A549 (cell line): ENCODE measurements at regions not wholly inside any gene's neighbourhood (a gene's known extent, or its start where the extent isn't known, plus 50 kb on each side); places are given as distances from the start of the nearest gene placed in this dataset.

Experiments used
- ATAC-seq, 2 experiments: fragments of 200-7000 bp in 1 of 2; fragments of >200 bp in 1 of 2; cut with Nextera tagmentation in 1 of 2; cut with Tn5 transposase in 1 of 2; 3 replicates each; pipeline versions ENCODE4 v1.8.0 to v1.9.1; 2018 to 2020; ENCODE audit warnings: mild to moderate bottlenecking in 1 of 2, moderate library complexity in 1 of 2
- CTCF ChIA-PET: fragments of 300-600 bp; sonication (Branson Sonifier 250); formaldehyde crosslinking; extraction: SDS; loops from one replicate; lab custom pipeline; 2021; ENCODE audit warnings: antibody characterized with exemption, inconsistent platforms; lab: Yijun Ruan, JAX
- POLR2A ChIA-PET: fragments of 350-600 bp; formaldehyde crosslinking; extraction: SDS; loops from one replicate; lab custom pipeline; 2021; ENCODE audit warnings: antibody characterized with exemption, inconsistent platforms; lab: Yijun Ruan, JAX
- DNase-seq, 2 experiments: peaks; one replicate each; pipeline versions ENCODE4 v3.0.0 to v3.0.0-alpha.2; 2011 to 2016; ENCODE audit warnings: low read depth in 1 of 2, low spot score in 1 of 2
- FAIRE-seq: peaks from 2 replicates; lab custom pipeline; 2011; peaks lifted over from hg19 to GRCh38; lab: Jason Lieb, UNC
- H3K27ac ChIP-seq, 2 experiments: fragments of >200 bp; sonication (Bioruptor Twin); formaldehyde crosslinking; 3 replicates each; pipeline ENCODE4 v1.5.1; 2016 to 2017
- H3K4me1 ChIP-seq: fragments of >200 bp; sonication (Bioruptor Twin); formaldehyde crosslinking; 3 replicates; pipeline ENCODE4 v1.6.1; 2016
- H3K4me2 ChIP-seq: fragments of >200 bp; sonication (Bioruptor Twin); formaldehyde crosslinking; 3 replicates; pipeline ENCODE4 v1.6.1; 2016
- H3K4me3 ChIP-seq: fragments of >200 bp; sonication (Bioruptor Twin); formaldehyde crosslinking; 3 replicates; pipeline ENCODE4 v1.5.1; 2016
- H3K9me3 ChIP-seq: fragments of >200 bp; sonication (Bioruptor Twin); formaldehyde crosslinking; 3 replicates; pipeline ENCODE4 v1.6.1; 2016
- BCL3 ChIP-seq: fragments of >200 bp; sonication (Bioruptor Twin); formaldehyde crosslinking; IDR thresholded peaks from 3 replicates; pipeline ENCODE4 v1.6.1; 2016
- EHMT2 ChIP-seq: fragments of 200-600 bp; sonication (generic); IDR thresholded peaks from 2 replicates; pipeline ENCODE4 v1.6.1; 2016; ENCODE audit warnings: antibody characterized with exemption, low read depth, mild to moderate bottlenecking, moderate library complexity
- FOSB ChIP-seq: fragments of 250-450 bp; sonication (Bioruptor Pico); IDR thresholded peaks from 2 replicates; pipeline ENCODE4 v1.5.0; 2020; ENCODE audit warnings: mild to moderate bottlenecking, moderate library complexity
- GATA3 ChIP-seq: IDR thresholded peaks from 2 replicates; pipeline ENCODE4 v1.6.1; 2012; ENCODE audit warnings: borderline replicate concordance
- HDAC2 ChIP-seq: fragments of 200-600 bp; sonication (generic); IDR thresholded peaks from 2 replicates; pipeline ENCODE4 v1.6.1; 2016
- HES2 ChIP-seq: fragments of >200 bp; sonication (Bioruptor Twin); formaldehyde crosslinking; IDR thresholded peaks from 2 replicates; pipeline ENCODE4 v1.6.1; 2016
- HEYL ChIP-seq: fragments of 250-450 bp; sonication (Bioruptor Pico); IDR thresholded peaks from 2 replicates; pipeline ENCODE4 v1.8.0; 2021; ENCODE audit warnings: mild to moderate bottlenecking, moderate library complexity
- HMGXB4 ChIP-seq: fragments of 250-450 bp; sonication (Bioruptor Pico); IDR thresholded peaks from 2 replicates; pipeline ENCODE4 v1.5.0; 2021; ENCODE audit warnings: mild to moderate bottlenecking, moderate library complexity, borderline replicate concordance
- HOXB5 ChIP-seq: fragments of 250-450 bp; sonication (Bioruptor Pico); IDR thresholded peaks from 2 replicates; pipeline ENCODE4 v1.5.0; 2020; ENCODE audit warnings: mild to moderate bottlenecking, moderate library complexity
- JUN ChIP-seq, 2 experiments: fragments of >200 bp; sonication (Bioruptor Twin); formaldehyde crosslinking; IDR thresholded peaks; 2 replicates in 1 of 2; 3 replicates in 1 of 2; pipeline ENCODE4 v1.6.1; 2016 to 2017
- JUNB ChIP-seq: fragments of >200 bp; sonication (Bioruptor Twin); formaldehyde crosslinking; IDR thresholded peaks from 2 replicates; pipeline ENCODE4 v1.6.1; 2016
- MAX ChIP-seq: IDR thresholded peaks from 2 replicates; pipeline ENCODE4 v1.6.1; 2012
- MAZ ChIP-seq: fragments of 150-350 bp; IDR thresholded peaks from 2 replicates; pipeline ENCODE4 v1.6.1; 2014; ENCODE audit warnings: antibody characterized with exemption, low read depth, low read length, borderline replicate concordance
- NPAS2 ChIP-seq: fragments of 250-450 bp; sonication (Bioruptor Pico); IDR thresholded peaks from 2 replicates; pipeline ENCODE4 v1.8.0; 2022; ENCODE audit warnings: mild to moderate bottlenecking, moderate library complexity, borderline replicate concordance
- POLR2AphosphoS2 ChIP-seq: conservative IDR thresholded peaks from 2 replicates; pipeline ENCODE4 v1.6.1; 2012; ENCODE audit warnings: low read length, improper control_type of control experiment, inconsistent platforms
- RNF2 ChIP-seq: fragments of 200-600 bp; sonication (generic); IDR thresholded peaks from 2 replicates; pipeline ENCODE4 v1.6.1; 2016; ENCODE audit warnings: low read depth, mild to moderate bottlenecking, antibody characterized with exemption, moderate library complexity, borderline replicate concordance
- ZC3H11A ChIP-seq: fragments of 450-650 bp; IDR thresholded peaks from 2 replicates; pipeline ENCODE4 v1.6.1; 2014; ENCODE audit warnings: antibody characterized with exemption, mild to moderate bottlenecking
- ZSCAN20 ChIP-seq: fragments of 250-450 bp; sonication (Bioruptor Pico); IDR thresholded peaks from 2 replicates; pipeline ENCODE4 v1.8.0; 2022; ENCODE audit warnings: mild to moderate bottlenecking, moderate library complexity
- WGBS: methylation state at CpG from one replicate; pipeline ENCODE4 v1.1.6; 2017; ENCODE audit errors: missing lambda C conversion rate; 5-methylcytosine and 5-hydroxymethylcytosine counted together

GRCh38 chr14:89607453-89607852, 190.4 kb upstream of the FOXN3 start:
- H3K9me3 ChIP-seq, result peaks cover 13% of the 10 kb centered on the region; the same call in 2 of the 3 replicates
- H3K4me2 ChIP-seq, result no peak overlapping the region
- H3K4me3 ChIP-seq, result no peak overlapping the region
- no peak overlapping the region for H3K27ac ChIP-seq
- FAIRE-seq, result no peak
- 40% methylated on average over 6 of the region's 6 CpGs for WGBS
- POLR2A ChIA-PET, result no interaction called here
- no peak for DNase-seq
- CTCF ChIA-PET, result interaction anchor here (0.5 kb wide), 1 partner anchor 158 kb away, joined by 3 read pairs; no protein-coding TSS in a partner anchor
- ATAC-seq, result no peak
- TF ChIP-seq HMGXB4 (CRISPR knock-in tag) (no peak), JUN (IDR thresholded peaks at IDR 0.05) (no peak), GATA3 (no peak), HDAC2 (no peak), HEYL (CRISPR knock-in tag) (no peak), ZSCAN20 (CRISPR knock-in tag) (no peak), NPAS2 (CRISPR knock-in tag) (no peak), ZC3H11A (no peak)
- no peaks in the 10 kb centered on the region for H3K4me1 ChIP-seq

- whole genome bisulfite sequencing, result 52% methylated on average over 10 of the region's 10 CpGs
- CTCF ChIA-PET, result no interaction called here
Observed at GRCh38 chr14:89603938-89604480, 187.0 kb upstream of the FOXN3 start.

GRCh38 chr14:89600950-89601826, 184.2 kb upstream of the FOXN3 start:
- peaks cover 45% of the 10 kb centered on the region for H3K9me3 ChIP-seq
- H3K4me3 ChIP-seq, result no peak overlapping the region
- no peak for FAIRE-seq
- H3K4me1 ChIP-seq, result no peaks in the 10 kb centered on the region
- no peak for ATAC-seq
- H3K27ac ChIP-seq, result no peak overlapping the region
- ChIA-PET CTCF (interaction anchor here (0.7 to 1.3 kb wide), 2 partner anchors 28 to 41 kb away, joined by 3 read pairs; no protein-coding TSS in a partner anchor), POLR2A (no interaction called here)
- 13% methylated on average over 3 of the region's 3 CpGs for WGBS
- no peak overlapping the region for H3K4me2 ChIP-seq
- no peak for DNase-seq
- TF ChIP-seq FOSB (CRISPR knock-in tag) (no peak), MAX (no peak), RNF2 (no peak)

More at GRCh38 chr14:89603938-89604480, 187.0 kb upstream of the FOXN3 start:
- Histone ChIP-seq H3K4me3 (no peak overlapping the region), H3K9me3 (peaks cover 27% of the 10 kb centered on the region), H3K4me2 (no peak overlapping the region), H3K4me1 (no peaks in the 10 kb centered on the region), H3K27ac (no peak overlapping the region)
- FAIRE-seq, result no peak
- no peak for TF ChIP-seq EHMT2
- no peak for TF ChIP-seq JUNB
- TF ChIP-seq BCL3, result no peak
- no peak for TF ChIP-seq MAZ
- TF ChIP-seq HES2, result no peak
- no peak for TF ChIP-seq MAX
- TF ChIP-seq HOXB5 (CRISPR knock-in tag), result no peak
- TF ChIP-seq POLR2AphosphoS2, result no peak
- DNase-seq, result no peak
- POLR2A ChIA-PET, result no interaction called here
- no peak for ATAC-seq
